ENCODE measurements at regions not wholly inside any gene's neighbourhood (a gene's known extent, or its start where the extent isn't known, plus 50 kb on each side); places are given as distances from the start of the nearest gene placed in this dataset.

GRCh38 chr16:65855171-65856145 is 511.0 kb upstream of the CDH5 start:
- H4K8ac ChIP-seq (ENCODE audit: low read depth in 2 of 2, low read length in 2 of 2): no peak overlapping the region
- CTCF ChIA-PET: interaction anchor here (0.7 kb wide), 1 partner anchor 829 kb away, joined by 3 read pairs; no protein-coding TSS in a partner anchor
- in situ Hi-C loops (cut with MboI; ENCODE audit: low sequenced_read_pairs): no loop called here

More at GRCh38 chr16:65855171-65856145, 511.0 kb upstream of the CDH5 start:
- no peak overlapping the region for H3K56ac ChIP-seq (ENCODE audit: extremely low read depth, insufficient read depth, low read length)
- H3K4me3 ChIP-seq (ENCODE audit: insufficient read depth, low read depth, low read length): no peak overlapping the region
- H4K20me1 ChIP-seq (ENCODE audit: insufficient read depth, low read length): no peaks in the 10 kb centered on the region
- ATAC-seq (ENCODE audit: low read depth): no peak
- TF ChIP-seq RFX5 (IDR thresholded peaks at IDR 0.05; ENCODE audit: low read depth, low read length): no peak
- TF ChIP-seq MAFK (IDR thresholded peaks at IDR 0.05; ENCODE audit: low read depth, low read length): no peak
- TF ChIP-seq RCOR1 (IDR thresholded peaks at IDR 0.05; ENCODE audit: insufficient replicate concordance, low read length): no peak
- no peak for TF ChIP-seq ELK1 (IDR thresholded peaks at IDR 0.05; ENCODE audit: borderline replicate concordance, low read depth, low read length)
- TF ChIP-seq MXI1 (IDR thresholded peaks at IDR 0.05; ENCODE audit: borderline replicate concordance, low read depth, low read length): no peak
- TF ChIP-seq CHD1 (IDR thresholded peaks at IDR 0.05; ENCODE audit: low read depth, low read length): no peak
- no peak for TF ChIP-seq USF2 (IDR thresholded peaks at IDR 0.05; ENCODE audit: low read depth, low read length)
- no peak for TF ChIP-seq BHLHE40 (IDR thresholded peaks at IDR 0.05; ENCODE audit: low read depth, low read length)
- no peak for TF ChIP-seq POLR2A (IDR thresholded peaks at IDR 0.05; ENCODE audit: low read depth, low read length)
- no peak for TF ChIP-seq FOS (IDR thresholded peaks at IDR 0.05; ENCODE audit: low read depth, low read length)
- dilution Hi-C loops (cut with HindIII; ENCODE audit: low sequenced_read_pairs, unreplicated experiment): no loop called here
- no peak overlapping the region for H3K4me2 ChIP-seq (ENCODE audit: low read depth, low read length)
- POLR2A ChIA-PET (ENCODE audit: unreplicated experiment): no interaction called here
- no peak overlapping the region for H4K5ac ChIP-seq (ENCODE audit: low read depth, low read length)
- intact Hi-C loops (cut with micrococcal nuclease): no loop called here
- H3K4me1 ChIP-seq (ENCODE audit: control insufficient read depth, insufficient read depth, low read length): no peaks in the 10 kb centered on the region
- H2BK120ac ChIP-seq (ENCODE audit: low read depth, low read length): no peak overlapping the region
- no peak overlapping the region for H2BK5ac ChIP-seq (ENCODE audit: low read depth, low read length, poor library complexity, severe bottlenecking)
- H3K27me3 ChIP-seq (ENCODE audit: control insufficient read depth, insufficient read depth, low read length): peaks cover 5% of the 10 kb centered on the region
- H2BK15ac ChIP-seq (ENCODE audit: low read depth, low read length): no peak overlapping the region
- no TSS peak for BruUV-seq (replicated peaks)
- no peaks in the 10 kb centered on the region for H3K9me1 ChIP-seq (ENCODE audit: insufficient read depth, low read length)
- H3K27ac ChIP-seq (ENCODE audit: insufficient read depth, low read length): no peak overlapping the region
- WGBS, 2 experiments (ENCODE audit: extremely low coverage in 2 of 2, insufficient read length in 1 of 2): no CpG with 5 or more reads among the region's 11 CpGs
- H3K23ac ChIP-seq (ENCODE audit: low read depth, low read length): no peak overlapping the region
- H3K79me1 ChIP-seq (ENCODE audit: low read depth in 1 of 2, low read length in 2 of 2): no peaks in the 10 kb centered on the region
- H3K14ac ChIP-seq (replicated peaks; ENCODE audit: low read depth, low read length): no peak overlapping the region
- H3K4ac ChIP-seq (ENCODE audit: low read depth, low read length): no peak overlapping the region
- H2AK9ac ChIP-seq (replicated peaks; ENCODE audit: low read depth, low read length, poor library complexity): no peak overlapping the region
- no peak overlapping the region for H4K91ac ChIP-seq (ENCODE audit: insufficient read depth, low read depth, low read length)
- no peaks in the 10 kb centered on the region for H3K36me3 ChIP-seq (ENCODE audit: control insufficient read depth, insufficient read depth, low read length)
- no peak overlapping the region for H2BK20ac ChIP-seq (ENCODE audit: low read depth, low read length)
- H2AFZ ChIP-seq (replicated peaks; ENCODE audit: low read length, poor library complexity): peak overlapping the region; percentile 32
- H3K9ac ChIP-seq (ENCODE audit: low read depth, low read length): no peak overlapping the region
- H3K18ac ChIP-seq (ENCODE audit: low read depth, low read length): no peak overlapping the region
- peaks cover 6% of the 10 kb centered on the region; the same call in 1 of the 2 replicates for H3K9me3 ChIP-seq (ENCODE audit: control insufficient read depth, insufficient read depth, low read length)
- DNase-seq: no peak
- no peak overlapping the region for H2AK5ac ChIP-seq (ENCODE audit: low read depth, low read length)
